ENCODE measurements at regions not wholly inside any gene's neighbourhood (a gene's known extent, or its start where the extent isn't known, plus 50 kb on each side); places are given as distances from the start of the nearest gene placed in this dataset.
"Not testable (repeated sequence)": the region's sequence is repeated elsewhere in the genome, so short reads cannot be mapped to it uniquely, and the experiment has no call there.

- TF ChIP-seq CTCF (IDR thresholded peaks at IDR 0.05; ENCODE audit: control insufficient read depth, extremely low read depth, insufficient read depth) = no peak
- DNase-seq (ENCODE audit: low read depth) = no peak
- no peak overlapping the region for H3K4me3 ChIP-seq (ENCODE audit: low read depth, low read length)
These were observed 325.6 kb upstream of the MAGI2 start for GRCh38 chr7:79778786-79779770.

- no peak for TF ChIP-seq CTCF (IDR thresholded peaks at IDR 0.05; ENCODE audit: control insufficient read depth, extremely low read depth, insufficient read depth)
- DNase-seq (ENCODE audit: low read depth) = no peak
- no peak overlapping the region for H3K4me3 ChIP-seq (ENCODE audit: low read depth, low read length)
These were observed 322.4 kb upstream of the MAGI2 start for GRCh38 chr7:79775911-79776310.

- no peak overlapping the region for H3K4me3 ChIP-seq (ENCODE audit: low read depth, low read length)
- no peak for TF ChIP-seq CTCF (IDR thresholded peaks at IDR 0.05; ENCODE audit: control insufficient read depth, extremely low read depth, insufficient read depth)
- DNase-seq (ENCODE audit: low read depth) = no peak
These were observed 320.7 kb upstream of the MAGI2 start for GRCh38 chr7:79774150-79774549.

- no peak for DNase-seq (ENCODE audit: low read depth)
- no peak overlapping the region for H3K4me3 ChIP-seq (ENCODE audit: low read depth, low read length)
- TF ChIP-seq CTCF (IDR thresholded peaks at IDR 0.05; ENCODE audit: control insufficient read depth, extremely low read depth, insufficient read depth) = no peak
These were observed 317.5 kb upstream of the MAGI2 start for GRCh38 chr7:79770970-79771369.

GRCh38 chr7:79770063-79770462, 316.6 kb upstream of the MAGI2 start:
- H3K4me3 ChIP-seq (ENCODE audit: low read depth, low read length) = no peak overlapping the region
- DNase-seq (ENCODE audit: low read depth) = no peak
- no peak for TF ChIP-seq CTCF (IDR thresholded peaks at IDR 0.05; ENCODE audit: control insufficient read depth, extremely low read depth, insufficient read depth)

GRCh38 chr7:79767876-79768560, 314.6 kb upstream of the MAGI2 start:
- DNase-seq (ENCODE audit: low read depth); H3K4me3 ChIP-seq (ENCODE audit: low read depth, low read length): not testable (repeated sequence)

- H3K4me3 ChIP-seq (ENCODE audit: low read depth, low read length); DNase-seq (ENCODE audit: low read depth): not testable (repeated sequence)
These were observed 313.7 kb upstream of the MAGI2 start for GRCh38 chr7:79767192-79767591.
